C4-2B (cell line): ENCODE measurements at regions not wholly inside any gene's neighbourhood (a gene's known extent, or its start where the extent isn't known, plus 50 kb on each side); places are given as distances from the start of the nearest gene placed in this dataset.

Experiments used
- ZFX ChIP-seq: fragments of 450-650 bp; IDR thresholded peaks from 2 replicates; pipeline ENCODE4 v1.6.1; 2017
- TF ChIP-seq, protein P1 (sequence below): fragments of 450-650 bp; conservative IDR thresholded peaks from 2 replicates; pipeline ENCODE4 v1.5.1; 2017; ENCODE audit warnings: mild to moderate bottlenecking

DNA sequence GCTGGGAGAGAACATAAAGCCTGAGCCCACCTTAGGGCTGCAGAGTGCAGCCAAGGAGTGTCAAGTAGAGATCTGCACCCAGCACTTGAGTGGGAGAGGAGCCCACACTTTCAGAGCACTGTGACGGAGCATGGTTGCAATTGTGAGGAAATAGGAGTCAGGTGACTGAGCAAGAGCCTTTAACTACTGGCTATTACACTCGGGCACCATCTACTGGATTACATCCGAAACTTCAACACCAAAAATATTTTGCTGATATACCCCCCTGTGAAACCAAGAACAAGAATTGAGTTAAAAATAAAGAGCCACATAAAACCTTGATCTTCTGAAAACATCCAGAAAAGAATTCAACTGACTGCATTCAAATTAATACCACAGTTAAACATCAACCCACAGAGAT, 657.9 kb downstream of the NXPH1 start:
- TF ChIP-seq, protein P1, sequence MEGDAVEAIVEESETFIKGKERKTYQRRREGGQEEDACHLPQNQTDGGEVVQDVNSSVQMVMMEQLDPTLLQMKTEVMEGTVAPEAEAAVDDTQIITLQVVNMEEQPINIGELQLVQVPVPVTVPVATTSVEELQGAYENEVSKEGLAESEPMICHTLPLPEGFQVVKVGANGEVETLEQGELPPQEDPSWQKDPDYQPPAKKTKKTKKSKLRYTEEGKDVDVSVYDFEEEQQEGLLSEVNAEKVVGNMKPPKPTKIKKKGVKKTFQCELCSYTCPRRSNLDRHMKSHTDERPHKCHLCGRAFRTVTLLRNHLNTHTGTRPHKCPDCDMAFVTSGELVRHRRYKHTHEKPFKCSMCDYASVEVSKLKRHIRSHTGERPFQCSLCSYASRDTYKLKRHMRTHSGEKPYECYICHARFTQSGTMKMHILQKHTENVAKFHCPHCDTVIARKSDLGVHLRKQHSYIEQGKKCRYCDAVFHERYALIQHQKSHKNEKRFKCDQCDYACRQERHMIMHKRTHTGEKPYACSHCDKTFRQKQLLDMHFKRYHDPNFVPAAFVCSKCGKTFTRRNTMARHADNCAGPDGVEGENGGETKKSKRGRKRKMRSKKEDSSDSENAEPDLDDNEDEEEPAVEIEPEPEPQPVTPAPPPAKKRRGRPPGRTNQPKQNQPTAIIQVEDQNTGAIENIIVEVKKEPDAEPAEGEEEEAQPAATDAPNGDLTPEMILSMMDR, result peak; percentile 66
- no peak for TF ChIP-seq ZFX
